Trophoblast cell (in vitro differentiated cells and primary cell): ENCODE measurements at regions not wholly inside any gene's neighbourhood (a gene's known extent, or its start where the extent isn't known, plus 50 kb on each side); places are given as distances from the start of the nearest gene placed in this dataset.

Experiments
- DNase-seq, 2 donors: peaks; one replicate each; pipeline ENCODE4 v3.0.0-alpha.2; 2016
- H2AFZ ChIP-seq: 2 replicates; pipeline ENCODE4 v1.6.1; 2013; ENCODE audit warnings: low read length, moderate library complexity, mild to moderate bottlenecking; ENCODE audit not compliant: insufficient read depth, poor library complexity
- H2AK5ac ChIP-seq: 2 replicates; pipeline ENCODE4 v1.6.1; 2013; ENCODE audit warnings: mild to moderate bottlenecking, low read length
- H2BK120ac ChIP-seq: 2 replicates; pipeline ENCODE4 v1.6.1; 2013; ENCODE audit warnings: low read length, mild to moderate bottlenecking, moderate library complexity; ENCODE audit not compliant: insufficient read depth, poor library complexity
- H2BK12ac ChIP-seq: 2 replicates; pipeline ENCODE4 v1.6.1; 2013; ENCODE audit warnings: mild to moderate bottlenecking, low read length, moderate library complexity
- H2BK5ac ChIP-seq: 2 replicates; pipeline ENCODE4 v1.6.1; 2013; ENCODE audit warnings: low read length, low read depth, moderate library complexity, mild to moderate bottlenecking; ENCODE audit not compliant: poor library complexity
- H3K14ac ChIP-seq: 2 replicates; pipeline ENCODE4 v1.6.1; 2013; ENCODE audit warnings: mild to moderate bottlenecking, low read length
- H3K18ac ChIP-seq: 2 replicates; pipeline ENCODE4 v1.6.1; 2013; ENCODE audit warnings: mild to moderate bottlenecking, low read length
- H3K23ac ChIP-seq: 2 replicates; pipeline ENCODE4 v1.6.1; 2013; ENCODE audit warnings: low read length
- H3K27ac ChIP-seq: 2 replicates; pipeline ENCODE4 v1.5.1; 2013; ENCODE audit warnings: low read depth, mild to moderate bottlenecking, inconsistent platforms, low read length, moderate library complexity
- H3K27me3 ChIP-seq: 2 replicates; pipeline ENCODE4 v1.6.1; 2013; ENCODE audit warnings: inconsistent platforms, mild to moderate bottlenecking, low read length, moderate library complexity; ENCODE audit not compliant: insufficient read depth
- H3K36me3 ChIP-seq, 2 experiments: 1 replicate in 1 of 2; 2 replicates in 1 of 2; pipeline ENCODE4 v1.6.1; 2013; ENCODE audit warnings: low read length in 2 of 2, mild to moderate bottlenecking in 2 of 2, moderate library complexity in 1 of 2; ENCODE audit not compliant: insufficient read depth in 2 of 2, control insufficient read depth in 1 of 2
- H3K4ac ChIP-seq: 2 replicates; pipeline ENCODE4 v1.6.1; 2013; ENCODE audit warnings: low read depth, mild to moderate bottlenecking, low read length, moderate library complexity
- H3K4me1 ChIP-seq, 2 experiments: 1 replicate in 1 of 2; 2 replicates in 1 of 2; pipeline ENCODE4 v1.6.1; 2013; ENCODE audit warnings: low read length in 2 of 2, mild to moderate bottlenecking in 2 of 2, moderate library complexity in 1 of 2; ENCODE audit not compliant: insufficient read depth in 2 of 2, control insufficient read depth in 1 of 2
- H3K4me2 ChIP-seq: 2 replicates; pipeline ENCODE4 v1.6.1; 2013; ENCODE audit warnings: inconsistent platforms, mild to moderate bottlenecking, low read length, moderate library complexity
- H3K4me3 ChIP-seq: 2 replicates; pipeline ENCODE4 v1.5.1; 2013; ENCODE audit warnings: mild to moderate bottlenecking, low read depth, low read length, inconsistent platforms
- H3K79me1 ChIP-seq: one replicate; pipeline ENCODE4 v1.6.1; 2013; ENCODE audit warnings: low read length
- H3K79me2 ChIP-seq: 2 replicates; pipeline ENCODE4 v1.6.1; 2013; ENCODE audit warnings: low read length, mild to moderate bottlenecking; ENCODE audit not compliant: control insufficient read depth, insufficient read depth, poor library complexity
- H3K9ac ChIP-seq: 2 replicates; pipeline ENCODE4 v1.6.1; 2013; ENCODE audit warnings: mild to moderate bottlenecking, low read length
- H3K9me3 ChIP-seq: 2 replicates; pipeline ENCODE4 v1.6.1; 2013; ENCODE audit warnings: low read depth, mild to moderate bottlenecking, control low read depth, inconsistent platforms, low read length; ENCODE audit not compliant: insufficient read depth
- H4K12ac ChIP-seq: 2 replicates; pipeline ENCODE4 v1.6.1; 2013; ENCODE audit warnings: low read depth, mild to moderate bottlenecking, low read length, moderate library complexity
- H4K8ac ChIP-seq: 2 replicates; pipeline ENCODE4 v1.6.1; 2013; ENCODE audit warnings: low read depth, mild to moderate bottlenecking, low read length, moderate library complexity
- H4K91ac ChIP-seq: one replicate; pipeline ENCODE4 v1.6.1; 2013; ENCODE audit warnings: low read depth, mild to moderate bottlenecking, low read length, moderate library complexity
- whole genome bisulfite sequencing: extraction: QIAGEN DNeasy Blood & Tissue Kit; methylation state at CpG from one replicate; pipeline ENCODE4 v1.1.7; 2013; ENCODE audit warnings: missing lambda C conversion rate; ENCODE audit not compliant: insufficient read length, insufficient coverage; ENCODE audit errors: extremely low coverage; 5-methylcytosine and 5-hydroxymethylcytosine counted together

DNA sequence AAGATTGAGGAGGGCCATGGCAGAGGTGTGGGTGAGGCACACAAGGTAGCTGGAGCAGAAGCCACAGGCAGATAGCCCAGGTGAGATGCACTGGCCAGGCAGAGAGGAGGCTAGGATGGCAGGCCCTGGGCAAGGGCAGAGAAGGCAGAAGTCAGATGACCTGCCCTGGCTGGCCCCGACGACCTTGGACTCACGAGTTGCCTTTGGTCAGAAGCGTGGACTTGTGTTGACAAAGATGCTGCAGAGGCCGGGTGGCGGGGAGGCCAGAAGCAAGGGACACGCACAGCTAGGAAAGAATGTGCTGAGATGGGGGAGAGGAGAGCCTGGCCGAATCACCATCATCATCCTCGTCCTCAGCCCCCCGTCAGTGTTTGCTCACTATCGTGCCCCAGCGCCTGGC is 123.7 kb downstream of the RBFOX3 start:
- no peaks in the 10 kb centered on the region for H3K27me3 ChIP-seq
- H4K91ac ChIP-seq = no peak overlapping the region
- H2AFZ ChIP-seq = no peak overlapping the region
- H3K79me1 ChIP-seq = no peaks in the 10 kb centered on the region
- no peak overlapping the region for H3K23ac ChIP-seq
- no peak overlapping the region for H4K12ac ChIP-seq
- no peak overlapping the region for H3K4me2 ChIP-seq
- DNase-seq = no peak
- H2AK5ac ChIP-seq = no peak overlapping the region
- no peak overlapping the region for H3K18ac ChIP-seq
- no peak overlapping the region for H2BK12ac ChIP-seq
- no peak overlapping the region for H4K8ac ChIP-seq
- no peak overlapping the region for H2BK5ac ChIP-seq
- no peak overlapping the region for H3K27ac ChIP-seq
- H3K79me2 ChIP-seq = no peaks in the 10 kb centered on the region
- no peak overlapping the region for H2BK120ac ChIP-seq
- H3K9me3 ChIP-seq = peaks cover 3% of the 10 kb centered on the region
- no peaks in the 10 kb centered on the region for H3K36me3 ChIP-seq
- no CpG with 5 or more reads among the region's 12 CpGs for whole genome bisulfite sequencing
- no peak overlapping the region for H3K14ac ChIP-seq
- H3K4me1 ChIP-seq = no peaks in the 10 kb centered on the region
- no peak overlapping the region for H3K9ac ChIP-seq
- H3K4ac ChIP-seq = no peak overlapping the region
- no peak overlapping the region for H3K4me3 ChIP-seq

DNA sequence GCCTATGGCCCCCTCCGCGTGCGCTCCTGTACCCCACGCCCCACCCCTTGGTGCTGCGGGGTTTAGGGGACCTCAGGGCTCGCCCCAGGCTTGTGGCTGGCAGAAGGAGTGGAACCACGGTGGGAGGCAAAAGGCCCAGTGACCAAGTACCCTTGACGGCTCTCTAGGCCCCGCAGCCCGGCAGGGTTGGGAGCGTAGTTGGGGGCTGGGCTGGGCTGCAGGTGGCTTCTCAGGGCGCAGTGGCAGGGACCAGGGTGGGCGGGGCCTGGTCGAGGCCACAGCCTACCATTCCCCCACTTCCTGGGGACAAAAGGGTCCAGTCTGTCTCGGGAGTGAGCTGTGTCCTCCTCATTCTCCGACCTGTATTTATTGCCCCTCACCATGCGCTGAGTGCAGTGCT is 124.9 kb downstream of the RBFOX3 start:
- Histone ChIP-seq H3K14ac (no peak overlapping the region), H2AFZ (no peak overlapping the region), H4K91ac (no peak overlapping the region), H3K27me3 (no peaks in the 10 kb centered on the region), H3K4me2 (no peak overlapping the region), H3K79me2 (no peaks in the 10 kb centered on the region), H3K9ac (no peak overlapping the region), H4K12ac (no peak overlapping the region), H3K4me3 (no peak overlapping the region), H3K18ac (no peak overlapping the region), H3K79me1 (no peaks in the 10 kb centered on the region), H3K23ac (no peak overlapping the region), H2BK12ac (no peak overlapping the region), H3K9me3 (peaks cover 3% of the 10 kb centered on the region), H4K8ac (no peak overlapping the region), H3K4ac (no peak overlapping the region), H2AK5ac (no peak overlapping the region), H2BK120ac (no peak overlapping the region), H3K27ac (no peak overlapping the region), H3K36me3 (no peaks in the 10 kb centered on the region), H2BK5ac (no peak overlapping the region), H3K4me1 (no peaks in the 10 kb centered on the region)
- WGBS = no CpG with 5 or more reads among the region's 17 CpGs
- DNase-seq = no peak

DNA sequence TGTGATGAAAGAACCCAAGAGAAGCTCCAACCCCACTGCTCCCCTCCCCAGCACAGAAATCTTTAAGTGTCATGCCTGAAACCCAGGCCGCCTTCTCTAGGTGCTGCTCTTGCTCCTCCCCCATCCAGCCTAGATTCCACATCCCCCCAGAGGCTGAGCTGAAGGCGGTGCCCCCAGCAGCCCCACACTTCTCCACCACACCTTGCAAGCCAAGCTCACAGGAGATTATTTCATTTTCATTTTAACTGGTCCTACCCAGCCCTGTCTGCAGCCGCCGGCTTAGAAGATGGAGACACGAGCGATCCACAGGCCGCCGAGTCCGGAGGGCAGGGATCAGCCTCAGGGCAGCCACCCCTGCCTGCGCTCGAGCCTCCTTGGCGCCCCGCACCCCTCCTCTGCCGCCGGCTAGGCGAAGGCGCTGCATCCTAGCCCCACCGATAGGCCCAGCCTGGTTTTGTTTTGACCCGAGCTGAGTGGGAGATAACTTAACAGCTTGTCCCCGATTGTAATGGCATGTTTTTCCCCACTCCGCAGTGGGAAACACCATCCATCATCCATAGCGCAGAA is 125.3 kb downstream of the RBFOX3 start:
- H3K4me2 ChIP-seq = no peak overlapping the region
- no peak overlapping the region for H3K4ac ChIP-seq
- H4K8ac ChIP-seq = no peak overlapping the region
- H4K12ac ChIP-seq = no peak overlapping the region
- no peak overlapping the region for H3K23ac ChIP-seq
- no CpG with 5 or more reads among the region's 22 CpGs for WGBS
- H3K79me2 ChIP-seq = no peaks in the 10 kb centered on the region
- no peaks in the 10 kb centered on the region for H3K27me3 ChIP-seq
- no peak overlapping the region for H3K4me3 ChIP-seq
- no peaks in the 10 kb centered on the region for H3K79me1 ChIP-seq
- H3K14ac ChIP-seq = no peak overlapping the region
- no peak overlapping the region for H2AFZ ChIP-seq
- no peaks in the 10 kb centered on the region for H3K36me3 ChIP-seq
- no peaks in the 10 kb centered on the region for H3K4me1 ChIP-seq
- no peak overlapping the region for H2BK5ac ChIP-seq
- no peak for DNase-seq
- no peak overlapping the region for H2AK5ac ChIP-seq
- no peak overlapping the region for H3K27ac ChIP-seq
- H3K9ac ChIP-seq = no peak overlapping the region
- H4K91ac ChIP-seq = no peak overlapping the region
- no peak overlapping the region for H2BK120ac ChIP-seq
- no peak overlapping the region for H2BK12ac ChIP-seq
- peaks cover 3% of the 10 kb centered on the region for H3K9me3 ChIP-seq
- no peak overlapping the region for H3K18ac ChIP-seq

DNA sequence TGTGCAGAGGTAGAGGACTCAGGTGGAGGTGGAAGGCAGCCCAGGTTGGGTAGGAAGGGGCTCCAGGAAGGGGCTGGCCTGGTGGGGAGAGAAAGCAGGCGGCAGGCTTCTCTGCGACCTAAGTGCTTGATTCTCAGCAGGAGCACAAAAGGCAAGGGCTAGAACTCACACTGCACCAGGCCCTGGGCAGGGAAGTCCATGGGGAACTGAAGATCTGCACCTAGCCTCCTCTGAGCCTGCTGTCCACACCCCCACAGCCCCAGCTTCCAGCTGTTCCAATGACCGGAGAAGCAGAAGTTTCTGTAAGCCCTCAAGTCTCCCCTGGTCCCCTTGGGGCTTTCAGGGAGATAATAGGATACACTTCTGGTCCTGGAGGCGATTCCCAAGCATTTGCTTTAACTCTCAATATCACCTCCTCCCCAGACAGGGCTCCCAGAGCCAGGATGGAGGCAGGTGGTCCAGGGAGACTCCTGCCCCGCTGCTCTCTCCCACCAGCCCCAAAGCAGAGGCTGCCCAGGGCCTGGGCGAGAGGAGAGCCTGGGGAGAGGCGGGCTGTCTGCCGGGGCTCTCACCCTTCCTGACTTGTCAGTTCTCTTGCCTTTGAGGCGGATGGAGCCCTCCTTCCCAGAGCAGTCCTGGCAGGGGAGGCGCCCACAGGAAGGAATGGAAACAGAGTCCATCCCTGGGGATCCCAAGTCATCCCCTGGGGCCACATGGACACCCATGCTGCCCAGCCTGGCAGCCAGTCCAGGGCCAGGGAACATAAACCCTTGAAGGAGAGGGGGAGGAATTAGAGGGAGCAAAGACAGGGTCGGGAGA is 126.0 kb downstream of the RBFOX3 start:
- Histone ChIP-seq H3K4me3 (no peak overlapping the region), H2AK5ac (no peak overlapping the region), H3K4me1 (no peaks in the 10 kb centered on the region), H3K27me3 (no peaks in the 10 kb centered on the region), H2BK5ac (no peak overlapping the region), H4K8ac (no peak overlapping the region), H3K9me3 (peaks cover 3% of the 10 kb centered on the region), H3K36me3 (no peaks in the 10 kb centered on the region), H3K14ac (no peak overlapping the region), H3K18ac (no peak overlapping the region), H4K91ac (no peak overlapping the region), H3K9ac (no peak overlapping the region), H2BK120ac (no peak overlapping the region), H2AFZ (no peak overlapping the region), H3K79me2 (no peaks in the 10 kb centered on the region), H3K4me2 (no peak overlapping the region), H3K23ac (no peak overlapping the region), H4K12ac (no peak overlapping the region), H3K4ac (no peak overlapping the region), H3K27ac (no peak overlapping the region), H3K79me1 (no peaks in the 10 kb centered on the region), H2BK12ac (no peak overlapping the region)
- WGBS = no CpG with 5 or more reads among the region's 11 CpGs
- no peak for DNase-seq
